SIG-M5 treated with dmso at 0.1 percent for 504 hours (cell line): ENCODE measurements at regions not wholly inside any gene's neighbourhood (a gene's known extent, or its start where the extent isn't known, plus 50 kb on each side); places are given as distances from the start of the nearest gene placed in this dataset.
A peak's percentile ranks its signal among the peaks of the same experiment; 100 is the strongest.

Experiments
- DNase-seq: peaks from one replicate; lab custom pipeline; 2025; ENCODE audit not compliant: unreplicated experiment; lab: John Stamatoyannopoulos, UW

DNA sequence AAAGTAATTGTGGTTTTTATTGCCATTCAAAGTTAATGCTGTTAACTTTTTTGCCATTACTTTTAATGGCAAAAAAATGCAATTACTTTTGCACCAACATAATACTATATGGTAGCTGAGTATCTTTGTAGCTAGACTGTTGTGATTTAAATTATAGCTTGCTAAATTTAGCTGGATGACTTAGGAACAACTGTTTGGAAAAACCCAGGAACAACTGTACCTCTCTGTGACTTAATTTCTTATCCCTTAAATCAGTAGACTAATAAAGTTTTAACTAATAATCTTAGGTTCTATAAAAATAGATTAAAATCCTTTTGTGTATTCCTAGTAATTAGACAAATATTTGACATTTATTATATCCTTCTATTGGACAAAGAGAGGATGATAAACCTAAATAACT, 268.2 kb downstream of the TENT5A start:
- no peak for DNase-seq

DNA sequence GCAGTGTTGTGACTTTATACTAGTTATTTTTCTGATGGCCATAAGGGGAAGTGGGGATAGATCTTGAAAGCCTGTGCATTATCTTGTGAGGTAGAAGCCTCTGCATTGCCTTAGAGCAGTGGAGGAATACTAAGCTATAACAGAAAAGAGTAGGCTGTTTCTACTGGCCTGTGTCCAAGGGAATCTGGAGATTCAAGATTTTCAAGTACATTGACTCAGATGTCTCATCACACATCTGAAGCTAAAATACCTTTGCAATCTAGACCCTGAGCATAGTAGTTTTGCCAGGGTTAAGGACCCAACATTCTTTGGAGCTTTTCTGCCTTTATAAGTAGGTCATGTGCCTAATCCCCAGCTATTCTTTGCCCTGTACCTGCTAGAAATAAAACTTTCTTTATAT, 272.3 kb downstream of the TENT5A start:
- DNase-seq: peak; percentile 1

DNA sequence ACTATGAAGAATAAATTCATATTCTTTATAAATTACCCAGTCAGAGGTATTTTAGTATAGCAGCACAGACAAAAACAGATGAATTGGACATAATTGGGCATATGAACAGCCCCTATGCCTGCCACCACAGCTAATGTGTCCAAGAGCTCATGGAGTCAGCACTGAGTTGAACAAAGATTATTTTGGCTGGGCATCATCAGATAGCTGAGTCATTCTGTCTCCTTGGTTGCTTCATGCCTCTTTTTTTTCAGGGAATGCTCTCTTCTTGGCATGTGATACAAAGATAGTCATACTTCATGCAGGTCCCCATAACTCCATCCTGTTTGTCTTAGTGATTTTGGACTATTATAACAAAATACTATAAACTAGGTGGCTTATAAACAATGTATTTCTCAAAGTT, 275.6 kb downstream of the TENT5A start:
- DNase-seq: no peak

DNA sequence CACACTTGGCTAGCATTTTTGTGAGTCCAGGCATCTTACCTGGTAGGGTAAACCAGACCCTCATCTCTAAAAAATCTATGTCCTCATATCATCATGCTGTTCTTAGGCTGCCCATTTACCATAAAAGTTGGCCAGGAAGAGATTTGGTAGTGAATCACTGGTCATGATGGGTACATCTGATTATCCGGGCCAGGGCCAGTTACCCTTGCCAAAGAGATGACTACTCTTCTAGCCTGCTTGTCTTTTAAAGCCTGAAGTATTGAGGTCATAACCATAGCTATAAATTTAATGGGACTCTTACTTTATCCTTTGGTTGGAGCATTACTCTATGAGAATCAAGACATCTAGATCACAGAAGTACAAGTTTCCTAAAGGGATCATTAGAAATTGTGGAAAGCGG, 276.8 kb downstream of the TENT5A start:
- DNase-seq: no peak

DNA sequence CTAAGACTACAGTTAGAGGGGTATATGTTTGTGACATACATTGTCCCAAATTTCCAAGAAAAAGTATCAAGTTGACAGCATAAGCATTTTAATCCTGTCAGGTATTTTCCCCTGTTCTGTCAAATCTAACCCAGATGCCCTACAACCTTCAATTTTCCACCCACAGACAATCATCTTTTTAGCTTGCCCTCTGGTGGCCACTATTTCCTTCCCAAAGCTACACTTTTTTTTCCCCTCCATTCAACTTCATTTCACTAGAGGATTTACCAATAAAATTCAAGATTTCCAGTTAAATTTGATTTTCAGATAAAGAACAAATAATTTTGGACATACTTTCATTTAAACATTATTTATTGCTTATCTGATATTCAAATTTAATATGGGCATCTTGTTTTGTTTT, 286.6 kb downstream of the TENT5A start:
- peak; percentile 13 for DNase-seq

DNA sequence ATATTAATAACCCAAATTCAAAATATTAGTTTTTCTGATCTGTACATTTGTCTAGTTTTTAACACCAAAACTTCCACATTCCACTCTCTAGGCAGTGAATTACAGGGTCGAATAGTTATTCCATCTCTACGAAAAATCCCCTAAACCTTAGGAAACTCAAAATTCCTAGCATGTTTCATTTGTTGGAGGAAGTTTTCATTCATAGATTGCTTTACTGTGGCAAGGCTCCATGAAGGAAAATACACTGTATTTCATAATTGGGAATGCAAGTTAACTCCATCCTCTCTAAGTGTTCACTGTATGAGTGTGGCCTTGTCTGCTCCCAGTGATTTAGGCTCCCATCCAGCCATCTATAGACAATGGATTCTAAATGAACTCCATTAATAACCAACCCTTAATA, 296.1 kb downstream of the TENT5A start:
- DNase-seq: no peak

DNA sequence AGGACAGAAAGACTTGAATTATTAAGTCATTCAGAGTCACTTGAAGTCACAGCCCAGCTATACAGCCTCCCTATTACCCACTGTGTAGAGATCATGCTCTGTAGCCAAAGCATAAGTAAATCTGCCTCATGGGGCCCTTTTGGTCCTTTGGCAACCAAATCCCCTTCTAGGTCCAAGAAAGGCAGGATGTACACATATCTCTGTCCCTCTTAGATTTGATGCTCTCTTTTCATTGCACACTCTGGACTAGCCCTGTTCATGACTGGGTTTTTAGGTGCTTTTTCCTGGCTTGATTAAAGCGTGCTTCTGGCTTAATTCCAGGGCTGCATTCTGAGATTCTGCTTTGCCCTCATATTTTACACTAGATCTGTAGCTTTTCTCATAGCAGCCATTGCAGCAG, 296.8 kb downstream of the TENT5A start:
- DNase-seq: no peak

DNA sequence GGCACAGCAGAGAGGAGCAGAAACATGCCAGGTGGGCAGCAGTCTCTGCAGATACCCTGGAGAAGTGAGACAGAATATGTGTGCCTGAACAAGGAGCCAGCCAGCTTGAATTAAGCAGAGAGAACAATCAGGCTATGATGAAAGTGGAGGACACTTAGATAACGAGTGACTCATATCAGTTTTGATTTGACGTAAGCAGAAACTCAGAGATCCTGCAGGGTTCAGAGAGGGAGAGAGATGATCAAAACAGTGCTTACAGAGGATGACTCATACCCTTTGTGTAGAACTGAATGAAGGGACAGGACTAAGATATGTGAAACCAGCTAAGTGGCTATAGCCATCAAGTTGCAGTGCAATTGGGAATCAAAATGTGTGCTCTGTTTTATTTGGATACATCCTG, 300.7 kb downstream of the TENT5A start:
- DNase-seq: peak; percentile 32

DNA sequence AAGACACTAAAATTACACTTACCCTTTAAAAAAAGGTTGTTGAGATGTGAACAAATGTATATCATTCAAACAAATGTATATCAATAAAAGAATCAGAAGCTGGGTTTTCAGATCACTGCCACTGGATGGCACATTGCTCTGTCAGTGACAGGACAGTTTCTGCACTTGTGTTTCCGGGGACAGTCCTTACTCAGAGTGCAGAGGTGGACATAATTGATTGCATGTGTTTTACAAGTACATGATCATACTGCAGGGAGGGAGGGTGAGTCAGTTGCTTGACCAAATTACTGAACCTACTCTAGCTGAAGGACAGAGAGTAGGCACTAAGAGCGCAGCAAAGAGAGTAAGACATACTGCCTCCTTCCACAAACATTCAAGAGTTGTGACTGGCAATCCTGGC, 302.3 kb downstream of the TENT5A start:
- DNase-seq: no peak

DNA sequence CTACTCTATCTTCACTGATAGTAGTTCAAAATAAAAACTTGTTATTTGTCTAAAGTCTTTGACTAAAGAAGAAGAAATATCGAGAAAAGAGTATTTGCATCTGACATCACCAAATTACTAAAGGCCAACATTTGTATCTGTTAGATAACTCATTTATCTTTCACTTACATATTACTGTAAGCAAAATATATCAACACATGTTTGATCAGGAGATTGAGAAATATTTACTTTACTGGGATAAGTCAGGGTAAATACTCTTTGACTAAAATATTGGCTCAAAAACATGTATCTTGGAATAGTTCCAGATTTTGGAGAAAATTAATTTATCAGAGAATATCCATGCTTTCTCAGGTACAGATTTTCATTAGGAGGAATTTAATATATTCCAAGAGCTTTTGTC, 306.0 kb downstream of the TENT5A start:
- DNase-seq: no peak

DNA sequence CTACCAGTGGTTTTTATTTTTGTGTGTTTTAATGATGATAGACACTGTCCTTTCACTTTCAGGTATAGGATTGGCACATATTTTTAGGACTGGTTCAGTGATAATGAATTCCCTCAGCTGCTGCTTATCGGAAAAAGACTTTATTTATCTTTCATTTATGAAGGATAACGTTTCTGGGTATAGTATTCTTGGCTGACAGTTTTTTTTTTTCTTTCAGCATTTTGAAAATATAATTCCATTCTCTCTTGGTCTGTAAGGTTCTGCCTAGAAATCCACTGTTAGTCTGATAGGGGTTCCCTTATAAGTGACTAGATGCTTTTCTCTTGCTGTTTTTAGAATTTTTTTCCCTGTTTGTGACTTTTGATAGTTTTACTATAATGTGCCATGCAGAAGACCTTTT, 313.1 kb downstream of the TENT5A start:
- DNase-seq: no peak

DNA sequence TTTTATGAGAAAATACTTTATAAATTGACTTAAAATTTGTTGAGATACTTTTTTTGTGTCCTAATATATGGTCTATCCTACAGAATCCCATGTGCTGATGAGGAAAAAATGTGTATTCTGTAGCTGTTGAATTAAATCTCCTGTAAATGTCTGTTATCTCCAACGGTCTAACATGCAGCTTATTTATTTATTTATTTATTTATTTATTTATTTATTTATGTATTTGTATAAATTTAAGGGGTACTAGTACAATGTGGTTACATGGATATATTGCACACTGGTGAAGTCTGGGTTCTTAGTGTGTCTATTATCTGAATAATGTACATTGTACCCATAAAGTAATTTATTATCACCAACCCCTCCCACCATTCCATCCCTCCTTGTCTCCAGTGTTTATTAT, 315.5 kb downstream of the TENT5A start:
- no peak for DNase-seq

DNA sequence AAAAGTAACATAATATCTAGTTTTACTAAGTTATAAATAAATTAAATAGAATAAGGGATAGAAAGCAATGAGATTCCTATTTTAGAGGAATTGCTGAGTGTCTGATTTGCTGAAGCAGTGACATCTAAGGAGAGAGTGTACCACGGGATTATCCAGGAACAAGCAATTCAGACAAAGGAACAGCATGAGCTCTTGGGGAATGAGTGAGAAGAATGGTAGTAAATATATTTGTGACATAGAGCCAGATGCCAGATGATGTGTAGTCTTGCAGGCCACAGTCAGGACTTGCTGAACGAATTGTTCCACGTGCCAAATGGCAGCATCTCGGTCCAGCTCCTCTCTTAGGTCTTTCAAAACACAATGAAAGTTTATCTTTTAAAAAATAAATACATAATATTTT, 339.2 kb downstream of the TENT5A start:
- DNase-seq: no peak

DNA sequence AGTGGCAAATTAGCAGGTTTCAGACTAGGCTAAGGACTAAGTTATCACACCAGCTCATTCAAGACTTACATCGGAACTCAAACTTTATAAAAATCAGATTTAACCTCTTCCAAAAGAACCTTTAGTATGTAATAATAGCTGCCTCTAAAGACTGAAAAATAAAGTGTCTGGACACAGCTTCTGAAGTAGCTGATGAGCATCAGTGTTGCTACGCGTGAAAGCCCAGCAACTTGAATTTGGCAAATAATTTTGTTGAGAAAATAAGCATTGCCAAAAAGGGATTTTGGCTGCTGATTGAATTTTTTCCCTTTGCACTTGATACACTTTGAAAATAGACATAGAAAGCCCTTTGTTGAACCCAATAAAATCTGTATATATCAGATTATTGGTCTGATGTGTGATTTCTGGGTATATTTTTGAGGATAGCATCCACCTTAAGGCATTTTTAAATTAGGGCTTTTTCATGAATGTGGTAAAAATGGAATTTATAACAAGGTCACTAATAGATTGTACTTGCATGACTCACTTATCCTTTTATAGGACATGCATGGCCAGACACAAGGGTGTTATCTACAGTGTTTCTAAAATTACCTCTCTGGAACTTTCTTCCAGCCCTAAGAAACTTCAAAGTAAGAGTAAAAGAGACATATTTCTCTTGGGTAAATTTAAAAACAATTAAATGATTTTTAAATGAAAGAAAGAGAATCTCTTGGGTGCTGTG, 350.4 kb downstream of the TENT5A start:
- DNase-seq: no peak

DNA sequence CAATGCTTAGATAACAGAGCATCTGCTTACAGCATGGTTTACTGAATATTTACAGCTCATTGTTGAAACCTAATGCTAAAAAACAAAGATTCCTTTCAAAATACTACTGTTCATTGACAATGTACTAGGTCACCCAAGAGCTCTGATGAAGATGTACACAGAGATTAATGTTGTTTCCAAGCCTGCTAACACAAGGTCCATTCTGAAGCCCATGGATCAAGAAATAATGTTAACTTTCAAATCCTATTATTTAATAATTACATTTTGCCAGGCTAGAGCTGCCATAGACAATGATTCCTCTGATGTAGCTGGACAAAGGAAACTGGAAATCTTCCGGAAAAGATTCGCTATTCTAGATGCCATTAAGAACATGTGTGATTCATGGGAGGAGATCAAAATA, 355.6 kb downstream of the TENT5A start:
- no peak for DNase-seq

DNA sequence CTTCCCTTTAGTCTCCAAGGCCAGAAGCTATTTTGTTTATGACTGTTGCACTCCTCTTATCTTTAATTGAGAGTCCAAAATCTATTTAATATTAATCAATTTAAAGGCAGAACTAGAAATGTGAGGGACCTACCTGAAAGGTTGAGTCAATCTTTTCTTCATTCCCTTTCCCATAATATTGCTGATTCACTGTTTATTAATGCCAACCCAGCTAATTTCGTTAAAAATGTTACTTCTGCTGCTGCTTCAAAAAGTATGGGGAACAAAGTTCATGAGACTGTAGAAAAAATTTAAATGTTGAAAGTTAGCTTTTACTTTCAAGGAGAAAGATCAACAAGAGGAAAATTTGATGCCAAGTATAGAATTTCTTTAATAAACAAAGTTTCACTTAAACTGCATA, 365.3 kb downstream of the TENT5A start:
- DNase-seq: no peak

DNA sequence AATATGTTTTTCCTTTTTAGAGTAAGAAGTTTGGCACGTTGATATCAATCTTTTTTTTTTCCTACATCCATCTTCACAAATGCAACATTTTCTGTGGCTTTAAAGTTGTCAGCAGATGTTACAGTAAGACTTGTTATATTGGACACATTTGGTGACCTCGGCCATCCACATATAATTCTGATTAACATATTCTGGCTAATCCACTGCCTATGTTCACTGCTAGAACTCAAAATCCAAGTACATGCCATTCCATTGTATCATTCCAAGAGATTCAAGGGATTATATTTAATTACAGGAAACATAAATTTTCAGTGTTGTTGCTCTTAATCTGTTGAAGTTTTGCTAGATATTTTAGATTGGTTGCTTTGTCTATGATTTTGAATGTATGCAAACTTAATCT, 367.6 kb downstream of the TENT5A start:
- no peak for DNase-seq

DNA sequence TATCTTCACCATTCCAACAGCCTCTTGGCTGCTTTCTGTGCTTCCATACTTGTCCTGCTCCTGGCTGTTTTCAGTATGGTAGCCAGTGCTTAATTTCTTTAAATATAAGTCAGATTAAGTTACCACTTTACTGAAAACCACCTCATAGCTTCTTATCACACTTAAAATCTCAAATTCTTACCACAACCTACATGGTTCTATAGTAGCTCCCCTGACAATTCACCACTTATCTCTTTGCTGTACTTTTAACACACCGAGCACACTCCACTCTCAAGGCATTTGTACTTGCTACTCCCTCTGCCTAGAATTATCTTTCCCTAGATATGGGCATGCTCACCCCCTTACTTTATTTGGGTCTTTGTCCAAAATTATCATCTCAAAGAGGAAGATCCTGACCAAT, 369.0 kb downstream of the TENT5A start:
- no peak for DNase-seq

DNA sequence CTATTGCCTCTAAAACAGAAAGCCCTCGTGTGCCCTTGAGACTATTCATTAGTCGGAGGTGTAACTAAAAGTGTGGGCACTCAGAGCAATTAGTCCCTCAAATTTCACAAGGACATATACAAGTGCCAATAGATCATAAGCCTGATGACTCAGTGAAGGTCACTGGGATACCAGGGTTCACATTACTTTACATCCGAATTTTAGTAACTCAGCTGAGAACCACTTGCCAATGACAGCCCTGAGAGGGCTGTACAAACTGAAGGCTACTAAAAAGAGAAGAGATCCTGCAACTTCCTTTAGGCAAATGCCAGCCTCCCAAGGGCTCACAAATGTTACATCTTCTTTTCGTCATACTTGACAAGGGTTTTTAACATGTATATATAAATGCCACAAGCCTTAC, 369.6 kb downstream of the TENT5A start:
- DNase-seq: no peak

DNA sequence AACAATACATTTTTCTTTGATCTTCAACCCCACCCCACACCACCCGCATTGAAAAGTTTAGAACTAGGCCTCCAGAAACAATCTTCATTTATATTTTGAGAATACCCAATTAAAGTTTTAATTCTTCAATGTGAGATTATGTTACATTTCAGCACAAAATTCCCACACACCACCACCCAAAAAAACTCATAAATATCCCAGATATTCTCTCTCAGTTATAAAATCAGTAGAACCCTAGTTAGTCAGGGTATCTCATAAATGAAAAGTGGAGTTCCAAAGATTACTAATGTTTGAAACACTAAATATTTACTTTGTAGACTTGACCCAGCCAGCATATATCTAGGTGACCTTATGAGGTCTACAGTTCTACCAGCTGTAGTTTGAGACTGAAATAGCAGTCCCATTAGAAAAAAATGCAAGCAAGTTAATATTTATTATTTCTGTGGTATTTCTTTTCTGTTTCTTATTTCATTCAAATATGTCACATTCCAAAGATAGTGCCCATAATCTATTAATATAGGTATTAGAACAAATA, 371.0 kb downstream of the TENT5A start:
- DNase-seq: no peak

DNA sequence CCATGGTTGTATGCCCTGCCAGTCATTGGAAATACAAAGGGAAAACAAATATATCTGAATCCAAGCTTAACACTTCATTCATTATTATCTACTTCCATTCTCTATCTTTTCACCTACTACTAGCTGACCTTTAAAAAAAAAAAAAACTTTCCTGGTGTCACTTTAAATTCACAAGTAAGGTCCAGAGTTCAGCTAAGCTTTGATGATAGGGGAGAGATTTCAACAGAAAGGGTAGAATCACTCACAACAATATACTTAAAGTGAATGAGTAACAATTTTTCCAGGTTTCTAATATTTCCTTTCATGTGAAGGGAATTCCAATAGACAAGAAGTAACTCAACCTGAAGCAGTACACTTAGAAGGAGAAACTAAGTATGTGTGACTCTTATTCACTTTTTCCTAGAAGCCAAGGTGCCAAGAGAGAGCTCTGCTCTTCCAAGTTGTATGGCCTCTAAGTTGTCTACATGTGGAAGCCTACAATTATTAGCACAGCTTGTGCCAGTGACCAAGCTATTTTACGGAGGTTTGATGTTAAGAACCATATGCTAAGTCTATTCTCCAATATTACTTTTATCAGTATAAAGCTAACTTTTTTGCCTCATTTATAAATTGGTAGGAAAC, 371.7 kb downstream of the TENT5A start:
- DNase-seq: no peak

DNA sequence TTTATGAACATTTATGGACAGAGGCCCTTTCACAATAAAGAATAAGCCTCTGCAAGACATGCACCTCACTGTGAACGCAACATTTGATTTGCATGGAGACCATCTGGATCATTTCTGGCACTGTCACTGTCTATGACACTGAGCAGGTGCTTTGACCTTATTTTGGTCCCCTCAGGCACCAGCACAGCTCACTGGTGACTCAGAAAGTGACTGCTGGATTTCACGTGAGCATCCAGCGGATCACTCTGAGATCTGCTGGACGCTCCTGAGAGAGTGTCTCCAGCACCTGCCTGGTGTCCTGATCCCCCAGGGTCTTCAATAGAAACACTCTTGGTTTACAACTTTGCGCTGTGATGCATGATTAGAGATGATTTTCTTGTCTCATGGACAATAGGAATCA, 375.7 kb downstream of the TENT5A start:
- no peak for DNase-seq

DNA sequence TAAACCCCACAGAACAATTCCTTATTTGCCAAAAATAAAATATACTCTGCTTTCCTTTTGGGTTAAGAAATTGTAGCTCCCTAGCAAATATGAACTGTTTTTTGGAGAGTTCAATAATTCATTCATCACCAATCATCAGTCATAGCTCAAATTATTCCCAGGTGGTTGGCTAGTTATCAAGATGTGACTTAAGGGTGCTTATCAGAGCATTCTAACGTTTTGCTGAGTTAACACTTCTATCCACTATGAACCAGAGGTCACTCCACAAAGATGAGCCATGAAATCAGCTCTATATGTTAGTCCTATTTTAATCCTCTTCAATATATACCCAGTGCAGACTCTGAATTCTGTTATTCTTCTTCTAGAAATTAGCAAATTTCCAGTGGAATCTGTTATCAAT, 379.1 kb downstream of the TENT5A start:
- DNase-seq: no peak
